Neural progenitor cell (in vitro differentiated cells): ENCODE measurements at regions not wholly inside any gene's neighbourhood (a gene's known extent, or its start where the extent isn't known, plus 50 kb on each side); places are given as distances from the start of the nearest gene placed in this dataset.

Experiments
- EZH2 ChIP-seq: fragments of 200-600 bp; sonication (generic); IDR thresholded peaks from 2 replicates; pipeline ENCODE4 v1.6.1; 2017; ENCODE audit warnings: antibody characterized with exemption, mild to moderate bottlenecking, moderate library complexity
- EZH2phosphoT487 ChIP-seq: fragments of 200-600 bp; sonication (generic); IDR thresholded peaks from 2 replicates; pipeline ENCODE4 v1.6.1; 2017; ENCODE audit warnings: antibody characterized with exemption

GRCh38 chr1:4425892-4426291 lies 228.5 kb upstream of the AJAP1 start:
- TF ChIP-seq EZH2: no peak
- no peak for TF ChIP-seq EZH2phosphoT487
